GM23248 (cell line): ENCODE measurements at regions not wholly inside any gene's neighbourhood (a gene's known extent, or its start where the extent isn't known, plus 50 kb on each side); places are given as distances from the start of the nearest gene placed in this dataset.

Experiments
- DNase-seq: peaks from one replicate; pipeline ENCODE4 v3.0.0-alpha.2; 2015
- H2AFZ ChIP-seq: fragments of 200-600 bp; sonication (generic); 2 replicates; pipeline ENCODE4 v1.6.1; 2016; ENCODE audit warnings: antibody characterized with exemption
- H3F3A ChIP-seq: fragments of 200-600 bp; sonication (generic); 2 replicates; pipeline ENCODE4 v1.6.1; 2016; ENCODE audit warnings: mild to moderate bottlenecking, antibody characterized with exemption, mixed run types; ENCODE audit not compliant: insufficient read depth
- H3K27ac ChIP-seq: fragments of 200-600 bp; sonication (generic); 2 replicates; pipeline ENCODE4 v1.5.1; 2016; ENCODE audit warnings: mild to moderate bottlenecking
- H3K27me3 ChIP-seq: fragments of 200-600 bp; sonication (generic); replicated peaks from 2 replicates; pipeline ENCODE4 v1.6.1; 2016; ENCODE audit warnings: mild to moderate bottlenecking; ENCODE audit not compliant: insufficient read depth
- H3K36me3 ChIP-seq: fragments of 200-600 bp; sonication (generic); 2 replicates; pipeline ENCODE4 v1.6.1; 2016; ENCODE audit warnings: low read depth, mild to moderate bottlenecking
- H3K4me1 ChIP-seq: fragments of 200-600 bp; sonication (generic); 2 replicates; pipeline ENCODE4 v1.6.1; 2016; ENCODE audit warnings: mild to moderate bottlenecking; ENCODE audit not compliant: insufficient read depth
- H3K4me2 ChIP-seq: fragments of 200-600 bp; sonication (generic); one replicate; pipeline ENCODE4 v1.6.1; 2016; ENCODE audit warnings: mild to moderate bottlenecking; ENCODE audit not compliant: unreplicated experiment
- H3K4me3 ChIP-seq: fragments of 200-600 bp; sonication (generic); 2 replicates; pipeline ENCODE4 v1.5.1; 2016; ENCODE audit warnings: mild to moderate bottlenecking
- H3K79me2 ChIP-seq: fragments of 200-600 bp; sonication (generic); 2 replicates; pipeline ENCODE4 v1.6.1; 2016; ENCODE audit warnings: mild to moderate bottlenecking; ENCODE audit not compliant: insufficient read depth
- H3K9ac ChIP-seq: fragments of 200-600 bp; sonication (generic); 2 replicates; pipeline ENCODE4 v1.6.1; 2016; ENCODE audit warnings: mild to moderate bottlenecking
- H3K9me2 ChIP-seq: fragments of 200-600 bp; sonication (generic); 2 replicates; pipeline ENCODE4 v1.6.1; 2016; ENCODE audit warnings: mixed run types, mild to moderate bottlenecking, moderate library complexity; ENCODE audit not compliant: insufficient read depth
- H3K9me3 ChIP-seq: fragments of 200-600 bp; sonication (generic); one replicate; pipeline ENCODE4 v1.6.1; 2017; ENCODE audit warnings: low read depth
- H4K20me1 ChIP-seq: fragments of 200-600 bp; sonication (generic); 2 replicates; pipeline ENCODE4 v1.6.0; 2016; ENCODE audit not compliant: insufficient read depth
- EZH2 ChIP-seq: fragments of 200-600 bp; sonication (generic); IDR thresholded peaks from 2 replicates; pipeline ENCODE4 v1.6.1; 2018; ENCODE audit warnings: antibody characterized with exemption, mild to moderate bottlenecking; ENCODE audit not compliant: insufficient read depth, poor library complexity, severe bottlenecking
- EZH2phosphoT487 ChIP-seq: fragments of 200-600 bp; sonication (generic); IDR thresholded peaks from 2 replicates; pipeline ENCODE4 v1.6.1; 2018; ENCODE audit warnings: antibody characterized with exemption, moderate library complexity, mild to moderate bottlenecking, low read depth; ENCODE audit not compliant: insufficient read depth
- WGBS, 2 experiments: methylation state at CpG; one replicate each; pipeline ENCODE4 v1.1.6; 2015 to 2017; ENCODE audit warnings: low lambda C conversion rate in 2 of 2, low coverage in 1 of 2; ENCODE audit errors: missing lambda C conversion rate in 2 of 2; 5-methylcytosine and 5-hydroxymethylcytosine counted together
- in situ Hi-C: fragments of 300-500 bp; cut with MboI; formaldehyde crosslinking; loops from 2 replicates; pipeline ENCODE4 v1.15.0; 2020

GRCh38 chr13:73958657-73959397, 175.4 kb downstream of the KLF12 start:
- WGBS, 2 experiments: 96 to 98% methylated on average over 8 of the region's 8 CpGs
- Histone ChIP-seq H3K79me2 (peaks cover 97% of the 10 kb centered on the region), H3K9ac (no peak overlapping the region)

GRCh38 chr13:73957889-73958288, 176.3 kb downstream of the KLF12 start:
- Histone ChIP-seq H3K9ac (no peak overlapping the region), H2AFZ (no peak overlapping the region), H3K4me1 (peaks cover 9% of the 10 kb centered on the region), H4K20me1 (no peaks in the 10 kb centered on the region), H3K4me3 (no peak overlapping the region), H3K4me2 (no peak overlapping the region), H3K36me3 (no peaks in the 10 kb centered on the region), H3K9me3 (no peaks in the 10 kb centered on the region), H3K27ac (no peak overlapping the region), H3K79me2 (peaks cover 96% of the 10 kb centered on the region), H3K9me2 (no peaks in the 10 kb centered on the region), H3F3A (0 out of 2 replicates have a peak, but pooled peaks cover 6% of the 10 kb centered on the region), H3K27me3 (no peaks in the 10 kb centered on the region)
- DNase-seq: no peak
- 89 to 92% methylated on average over 5 of the region's 5 CpGs for WGBS, 2 experiments
- TF ChIP-seq EZH2 (no peak), EZH2phosphoT487 (no peak)
- in situ Hi-C loops: no loop called here

More at GRCh38 chr13:73958657-73959397, 175.4 kb downstream of the KLF12 start:
- Histone ChIP-seq H3K4me2 (no peak overlapping the region), H3K36me3 (no peaks in the 10 kb centered on the region), H3K27me3 (no peaks in the 10 kb centered on the region), H4K20me1 (no peaks in the 10 kb centered on the region), H3K9me2 (no peaks in the 10 kb centered on the region), H3F3A (0 out of 2 replicates have a peak, but pooled peaks cover 6% of the 10 kb centered on the region), H3K4me1 (peaks cover 8% of the 10 kb centered on the region), H3K27ac (no peak overlapping the region), H2AFZ (no peak overlapping the region), H3K9me3 (no peaks in the 10 kb centered on the region), H3K4me3 (no peak overlapping the region)
- in situ Hi-C loops: no loop called here
- no peak for DNase-seq
- TF ChIP-seq EZH2phosphoT487: no peak
- TF ChIP-seq EZH2: no peak

- 91 to 97% methylated on average over 1 of the region's 1 CpG for WGBS, 2 experiments
- TF ChIP-seq EZH2phosphoT487 (no peak), EZH2 (no peak)
- no peak for DNase-seq
- Histone ChIP-seq H3K36me3 (no peaks in the 10 kb centered on the region), H2AFZ (no peak overlapping the region), H3K27me3 (no peaks in the 10 kb centered on the region), H3K9ac (no peak overlapping the region), H3K9me3 (no peaks in the 10 kb centered on the region), H3K27ac (no peak overlapping the region), H3K4me1 (peaks cover 12% of the 10 kb centered on the region), H3F3A (0 out of 2 replicates have a peak, but pooled peaks cover 6% of the 10 kb centered on the region), H3K79me2 (peaks cover 96% of the 10 kb centered on the region), H3K4me2 (no peak overlapping the region), H3K9me2 (no peaks in the 10 kb centered on the region), H3K4me3 (no peak overlapping the region), H4K20me1 (no peaks in the 10 kb centered on the region)
- in situ Hi-C loops: no loop called here
Measured at GRCh38 chr13:73956795-73957408, 177.3 kb downstream of the KLF12 start.

DNA sequence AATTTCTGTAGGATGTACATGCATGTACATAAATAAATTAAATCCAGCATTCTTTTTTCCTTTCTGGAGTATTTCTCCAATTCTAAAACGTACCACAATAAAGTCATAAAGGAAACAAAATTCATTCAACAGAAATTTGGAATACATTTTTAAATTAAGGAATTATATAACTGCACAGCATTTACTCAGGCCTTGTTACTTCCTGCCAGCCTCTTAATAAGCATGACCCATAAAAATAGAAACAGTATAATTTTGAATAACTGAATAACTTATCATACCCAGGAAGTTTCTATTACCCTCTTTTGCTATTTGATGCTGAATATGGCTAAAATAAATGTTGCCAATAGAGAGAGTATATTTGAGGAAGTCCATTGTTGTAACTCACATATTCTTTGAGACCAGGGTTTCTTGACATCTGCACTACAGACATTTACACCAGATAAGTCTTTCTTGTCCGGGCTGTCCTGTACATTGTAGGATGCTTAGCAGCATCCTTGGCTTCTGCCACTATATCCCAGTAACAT, 178.2 kb downstream of the KLF12 start:
- Histone ChIP-seq H3K36me3 (no peaks in the 10 kb centered on the region), H3K4me2 (no peak overlapping the region), H3K27me3 (no peaks in the 10 kb centered on the region), H3K9ac (no peak overlapping the region), H3K9me3 (no peaks in the 10 kb centered on the region), H3K9me2 (no peaks in the 10 kb centered on the region), H3K79me2 (peaks cover 91% of the 10 kb centered on the region), H3K27ac (no peak overlapping the region), H4K20me1 (no peaks in the 10 kb centered on the region), H3K4me3 (no peak overlapping the region), H3K4me1 (peaks cover 12% of the 10 kb centered on the region), H3F3A (0 out of 2 replicates have a peak, but pooled peaks cover 6% of the 10 kb centered on the region), H2AFZ (no peak overlapping the region)
- in situ Hi-C loops: no loop called here
- no peak for DNase-seq
- 67 to 73% methylated on average over 2 of the region's 2 CpGs for WGBS, 2 experiments
- TF ChIP-seq EZH2phosphoT487: no peak
- TF ChIP-seq EZH2: no peak
